ENCODE measurements at regions not wholly inside any gene's neighbourhood (a gene's known extent, or its start where the extent isn't known, plus 50 kb on each side); places are given as distances from the start of the nearest gene placed in this dataset.

GRCh38 chr14:71804992-71805391, 127.2 kb upstream of the RGS6 start:
- no peak for TF ChIP-seq CTCF (IDR thresholded peaks at IDR 0.05; ENCODE audit: borderline replicate concordance, extremely low read depth, low read length, poor library complexity, severe bottlenecking)
- TF ChIP-seq EZH2 (IDR thresholded peaks at IDR 0.05; ENCODE audit: borderline replicate concordance, low read depth, low read length, severe bottlenecking): no peak

All from DND-41 (cell line).